Effector memory CD4-positive, alpha-beta T cell (primary cell): ENCODE measurements at regions not wholly inside any gene's neighbourhood (a gene's known extent, or its start where the extent isn't known, plus 50 kb on each side); places are given as distances from the start of the nearest gene placed in this dataset.

Experiments used
- DNase-seq, 3 donors: peaks; one replicate each; pipeline ENCODE4 v3.0.0-alpha.2; 2020
- H3K27ac ChIP-seq: 2 replicates; pipeline ENCODE4 v1.7.0; 2013; ENCODE audit warnings: mild to moderate bottlenecking, low read length, moderate library complexity; ENCODE audit not compliant: insufficient read depth, poor library complexity, severe bottlenecking
- H3K27me3 ChIP-seq: replicated peaks from 2 replicates; pipeline ENCODE4 v1.7.0; 2013; ENCODE audit warnings: mild to moderate bottlenecking, low read length; ENCODE audit not compliant: insufficient read depth, control insufficient read depth, poor library complexity, severe bottlenecking
- H3K36me3 ChIP-seq: 2 replicates; pipeline ENCODE4 v1.7.0; 2013; ENCODE audit warnings: mild to moderate bottlenecking, low read length, moderate library complexity; ENCODE audit not compliant: control insufficient read depth, insufficient read depth
- H3K4me1 ChIP-seq: 2 replicates; pipeline ENCODE4 v1.7.0; 2013; ENCODE audit warnings: low read length, mild to moderate bottlenecking; ENCODE audit not compliant: control insufficient read depth, insufficient read depth, poor library complexity, severe bottlenecking
- H3K4me3 ChIP-seq: 2 replicates; pipeline ENCODE4 v1.7.0; 2013; ENCODE audit warnings: low read length, low read depth, mild to moderate bottlenecking; ENCODE audit not compliant: insufficient read depth, poor library complexity, severe bottlenecking
- H3K9me3 ChIP-seq: 2 replicates; pipeline ENCODE4 v1.7.0; 2013; ENCODE audit warnings: mild to moderate bottlenecking, low read length, moderate library complexity; ENCODE audit not compliant: control insufficient read depth

GRCh38 chr15:26102365-26102764 lies 239.2 kb upstream of the ATP10A start:
- DNase-seq, result no peak
- no peak overlapping the region for H3K4me3 ChIP-seq
- no peak overlapping the region for H3K27ac ChIP-seq
- H3K36me3 ChIP-seq, result no peaks in the 10 kb centered on the region
- no peaks in the 10 kb centered on the region for H3K27me3 ChIP-seq
- H3K9me3 ChIP-seq, result no peaks in the 10 kb centered on the region
- H3K4me1 ChIP-seq, result no peaks in the 10 kb centered on the region

DNA sequence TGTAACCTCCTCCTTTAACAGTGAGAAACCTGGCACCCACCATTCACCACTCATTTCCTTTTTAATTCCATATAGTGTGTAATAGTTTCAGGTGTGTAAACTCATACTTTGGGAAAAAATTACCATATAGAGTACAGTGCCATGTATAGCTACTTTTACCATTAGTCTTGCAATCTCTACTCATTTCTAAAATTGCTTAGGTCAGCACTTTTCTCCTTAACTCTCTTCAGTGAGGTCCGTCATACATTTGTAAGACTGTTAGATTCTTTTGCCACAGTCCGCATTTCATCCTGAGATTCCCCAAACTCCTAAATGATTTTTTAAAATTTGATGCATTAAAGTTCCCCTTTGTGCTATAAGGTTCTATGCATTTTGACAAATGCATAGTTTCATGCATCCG lies 238.3 kb upstream of the ATP10A start:
- no peaks in the 10 kb centered on the region for H3K27me3 ChIP-seq
- no peak overlapping the region for H3K4me3 ChIP-seq
- H3K36me3 ChIP-seq, result no peaks in the 10 kb centered on the region
- no peaks in the 10 kb centered on the region for H3K4me1 ChIP-seq
- no peak for DNase-seq
- no peak overlapping the region for H3K27ac ChIP-seq
- no peaks in the 10 kb centered on the region for H3K9me3 ChIP-seq

GRCh38 chr15:26098801-26099200 lies 235.7 kb upstream of the ATP10A start:
- Histone ChIP-seq H3K27me3 (no peaks in the 10 kb centered on the region), H3K36me3 (no peaks in the 10 kb centered on the region), H3K9me3 (no peaks in the 10 kb centered on the region), H3K4me1 (no peaks in the 10 kb centered on the region), H3K27ac (no peak overlapping the region), H3K4me3 (no peak overlapping the region)
- no peak for DNase-seq

GRCh38 chr15:26097216-26097615 lies 234.1 kb upstream of the ATP10A start:
- Histone ChIP-seq H3K27ac (no peak overlapping the region), H3K27me3 (no peaks in the 10 kb centered on the region), H3K36me3 (no peaks in the 10 kb centered on the region), H3K4me3 (no peak overlapping the region), H3K9me3 (no peaks in the 10 kb centered on the region), H3K4me1 (no peaks in the 10 kb centered on the region)
- DNase-seq, result no peak

DNA sequence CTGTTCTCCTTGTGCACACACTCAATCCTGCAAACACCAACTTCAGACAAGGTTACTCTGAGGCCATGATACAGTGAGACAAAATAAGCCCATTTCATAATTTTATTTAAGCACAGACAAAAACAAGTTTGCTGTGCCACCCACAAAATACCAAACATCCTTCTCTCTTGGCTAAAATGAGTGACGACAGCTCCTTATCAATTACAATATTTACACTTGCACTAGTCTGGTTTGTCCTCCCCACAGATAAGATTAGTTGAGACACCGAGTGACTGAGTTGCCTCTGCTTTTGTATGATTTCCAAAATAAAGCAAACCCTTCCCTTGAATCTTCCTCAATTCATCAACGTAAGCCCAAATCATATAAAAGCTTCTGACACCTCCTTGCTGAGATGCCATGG lies 233.5 kb upstream of the ATP10A start:
- no peaks in the 10 kb centered on the region for H3K9me3 ChIP-seq
- H3K4me3 ChIP-seq, result no peak overlapping the region
- DNase-seq, result no peak
- no peaks in the 10 kb centered on the region for H3K36me3 ChIP-seq
- no peaks in the 10 kb centered on the region for H3K27me3 ChIP-seq
- H3K27ac ChIP-seq, result no peak overlapping the region
- H3K4me1 ChIP-seq, result no peaks in the 10 kb centered on the region

- Histone ChIP-seq H3K27me3 (no peaks in the 10 kb centered on the region), H3K9me3 (no peaks in the 10 kb centered on the region), H3K4me3 (no peak overlapping the region), H3K4me1 (no peaks in the 10 kb centered on the region), H3K27ac (no peak overlapping the region), H3K36me3 (no peaks in the 10 kb centered on the region)
- DNase-seq, result no peak
Observed at GRCh38 chr15:26095710-26096330, 232.7 kb upstream of the ATP10A start.

- Histone ChIP-seq H3K9me3 (no peaks in the 10 kb centered on the region), H3K27ac (no peak overlapping the region), H3K36me3 (no peaks in the 10 kb centered on the region)
Observed at GRCh38 chr15:26091184-26091583, 228.1 kb upstream of the ATP10A start.

DNA sequence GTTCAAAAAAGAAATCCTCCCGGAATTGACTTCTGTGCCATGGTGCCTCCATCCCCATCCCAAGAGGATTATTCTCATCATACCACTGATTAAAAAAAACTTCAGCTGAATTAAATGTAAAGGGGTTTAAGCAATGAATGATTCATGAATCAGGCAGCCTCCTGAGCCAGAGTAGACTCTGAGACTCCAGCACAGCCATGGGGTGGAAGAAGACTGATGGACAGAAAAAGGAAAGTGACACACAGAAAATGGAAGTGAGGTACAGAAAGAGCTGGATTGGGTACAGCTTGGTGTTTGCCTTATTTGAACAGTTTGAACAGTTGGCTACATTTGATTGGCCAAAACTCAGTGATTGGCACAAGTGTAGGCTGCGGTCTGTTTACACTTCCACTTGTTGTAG lies 224.8 kb upstream of the ATP10A start:
- no peak for DNase-seq
- Histone ChIP-seq H3K9me3 (no peaks in the 10 kb centered on the region), H3K4me1 (no peaks in the 10 kb centered on the region), H3K27me3 (no peaks in the 10 kb centered on the region), H3K4me3 (no peak overlapping the region), H3K36me3 (no peaks in the 10 kb centered on the region), H3K27ac (no peak overlapping the region)

More at GRCh38 chr15:26091184-26091583, 228.1 kb upstream of the ATP10A start:
- H3K4me1 ChIP-seq, result no peaks in the 10 kb centered on the region
- no peak for DNase-seq
- no peaks in the 10 kb centered on the region for H3K27me3 ChIP-seq
- H3K4me3 ChIP-seq, result no peak overlapping the region

DNA sequence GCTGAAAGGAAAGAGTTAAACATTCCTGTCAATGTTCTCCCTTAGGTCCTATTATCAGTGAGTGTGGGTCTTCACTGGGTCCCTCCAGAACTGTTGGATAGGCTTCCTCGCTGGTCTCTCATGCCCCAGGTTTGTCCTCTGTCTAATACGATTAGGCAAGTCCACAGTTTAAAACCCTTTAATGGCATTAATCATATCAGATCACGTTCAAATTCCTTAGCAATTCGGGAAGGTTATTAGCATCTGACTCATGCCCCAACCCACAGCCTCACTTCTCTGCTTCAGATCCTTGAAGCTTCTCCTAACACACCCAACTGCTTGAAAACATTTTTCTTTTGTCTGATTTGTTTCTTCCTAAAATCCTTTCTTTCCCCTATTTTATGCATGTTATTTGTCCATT lies 224.3 kb upstream of the ATP10A start:
- no peak overlapping the region for H3K27ac ChIP-seq

GRCh38 chr15:26084771-26085170 lies 221.6 kb upstream of the ATP10A start:
- Histone ChIP-seq H3K36me3 (no peaks in the 10 kb centered on the region), H3K4me3 (no peak overlapping the region), H3K9me3 (no peaks in the 10 kb centered on the region), H3K4me1 (no peaks in the 10 kb centered on the region), H3K27me3 (no peaks in the 10 kb centered on the region), H3K27ac (no peak overlapping the region)
- DNase-seq, result no peak

More for the DNA sequence above, 224.3 kb upstream of the ATP10A start:
- no peaks in the 10 kb centered on the region for H3K4me1 ChIP-seq
- no peak overlapping the region for H3K4me3 ChIP-seq
- H3K27me3 ChIP-seq, result no peaks in the 10 kb centered on the region
- DNase-seq, result no peak
- H3K36me3 ChIP-seq, result no peaks in the 10 kb centered on the region
- no peaks in the 10 kb centered on the region for H3K9me3 ChIP-seq
